ENCODE measurements at regions not wholly inside any gene's neighbourhood (a gene's known extent, or its start where the extent isn't known, plus 50 kb on each side); places are given as distances from the start of the nearest gene placed in this dataset.

DNA sequence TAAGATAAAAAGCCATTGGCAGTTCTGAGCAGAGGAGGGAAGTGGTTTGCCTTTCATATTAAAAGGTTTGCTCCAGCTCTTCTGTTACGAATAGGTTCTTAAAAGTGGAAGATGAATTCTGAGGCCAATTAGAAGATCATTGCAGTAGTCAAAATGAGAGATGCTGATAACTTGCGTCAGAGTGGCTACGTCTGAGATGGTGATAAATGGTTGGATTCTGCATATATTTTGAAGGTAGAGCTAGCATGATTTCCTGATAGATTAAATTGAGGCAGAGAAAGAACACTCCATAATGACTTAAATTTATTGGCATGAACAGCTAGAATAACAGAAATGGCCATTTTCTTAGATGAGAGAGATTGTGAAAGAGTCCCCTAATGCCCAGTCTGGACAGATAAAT, 652.6 kb downstream of the DACH1 start:
- H3K18ac ChIP-seq (ENCODE audit: insufficient read length, low read depth, low read length) = no peak overlapping the region
- no peak overlapping the region for H2BK20ac ChIP-seq (ENCODE audit: low read depth, low read length, poor library complexity, severe bottlenecking)
- Mint-ChIP-seq H3K9me3 (no peaks in the 10 kb centered on the region), H3K27me3 (ENCODE audit: low read depth) (no peaks in the 10 kb centered on the region), H3K36me3 (ENCODE audit: insufficient read depth in 1 of 3, low read depth in 3 of 3) (no peaks in the 10 kb centered on the region), H3K4me3 (no peak overlapping the region), H3K4me1 (peaks cover 3 to 5% of the 10 kb centered on the region in 2 experiments), H3K27ac (no peak overlapping the region)
- H3K4me1 ChIP-seq (ENCODE audit: insufficient read depth, low read length) = no peaks in the 10 kb centered on the region
- no peaks in the 10 kb centered on the region for H4K20me1 ChIP-seq (ENCODE audit: control insufficient read depth, insufficient read depth, insufficient read length)
- H2BK12ac ChIP-seq (ENCODE audit: insufficient read length, low read depth, low read length) = no peak overlapping the region
- H4K91ac ChIP-seq (ENCODE audit: insufficient read length, low read depth, low read length) = no peak overlapping the region
- H2BK15ac ChIP-seq (ENCODE audit: low read depth, low read length) = no peak overlapping the region
- no peak overlapping the region for H3K14ac ChIP-seq (ENCODE audit: insufficient read depth, low read length)
- no CpG with 5 or more reads among the region's 3 CpGs for WGBS (ENCODE audit: extremely low coverage, insufficient read length, low lambda C conversion rate)
- TF ChIP-seq, protein P1, sequence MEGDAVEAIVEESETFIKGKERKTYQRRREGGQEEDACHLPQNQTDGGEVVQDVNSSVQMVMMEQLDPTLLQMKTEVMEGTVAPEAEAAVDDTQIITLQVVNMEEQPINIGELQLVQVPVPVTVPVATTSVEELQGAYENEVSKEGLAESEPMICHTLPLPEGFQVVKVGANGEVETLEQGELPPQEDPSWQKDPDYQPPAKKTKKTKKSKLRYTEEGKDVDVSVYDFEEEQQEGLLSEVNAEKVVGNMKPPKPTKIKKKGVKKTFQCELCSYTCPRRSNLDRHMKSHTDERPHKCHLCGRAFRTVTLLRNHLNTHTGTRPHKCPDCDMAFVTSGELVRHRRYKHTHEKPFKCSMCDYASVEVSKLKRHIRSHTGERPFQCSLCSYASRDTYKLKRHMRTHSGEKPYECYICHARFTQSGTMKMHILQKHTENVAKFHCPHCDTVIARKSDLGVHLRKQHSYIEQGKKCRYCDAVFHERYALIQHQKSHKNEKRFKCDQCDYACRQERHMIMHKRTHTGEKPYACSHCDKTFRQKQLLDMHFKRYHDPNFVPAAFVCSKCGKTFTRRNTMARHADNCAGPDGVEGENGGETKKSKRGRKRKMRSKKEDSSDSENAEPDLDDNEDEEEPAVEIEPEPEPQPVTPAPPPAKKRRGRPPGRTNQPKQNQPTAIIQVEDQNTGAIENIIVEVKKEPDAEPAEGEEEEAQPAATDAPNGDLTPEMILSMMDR (conservative IDR thresholded peaks at IDR 0.05) = no peak
- no peak overlapping the region for H3K4ac ChIP-seq (ENCODE audit: low read depth, low read length)
- H3K27ac ChIP-seq (ENCODE audit: insufficient read length, low read depth, low read length) = no peak overlapping the region
- H4K5ac ChIP-seq (ENCODE audit: insufficient read length, low read depth, low read length) = no peak overlapping the region
- no peaks in the 10 kb centered on the region for H3K9me3 ChIP-seq (ENCODE audit: control insufficient read depth, low read depth, low read length)
- H3K27me3 ChIP-seq (ENCODE audit: insufficient read depth, low read length) = no peaks in the 10 kb centered on the region
- no peak overlapping the region for H3T11ph ChIP-seq (ENCODE audit: low read length)
- no peak overlapping the region for H2AK5ac ChIP-seq (ENCODE audit: insufficient read length, low read length)
- no peak overlapping the region for H3K23ac ChIP-seq (ENCODE audit: insufficient read length, low read depth, low read length)
- no peak overlapping the region for H3K9ac ChIP-seq (ENCODE audit: extremely low read depth, insufficient read length, low read length)
- no peak for DNase-seq
- H3K56ac ChIP-seq (ENCODE audit: insufficient read length, low read depth, low read length) = no peak overlapping the region
- no peak overlapping the region for H2BK120ac ChIP-seq (ENCODE audit: low read depth, low read length, poor library complexity, severe bottlenecking)
- no peak overlapping the region for H4K8ac ChIP-seq (replicated peaks; ENCODE audit: insufficient read length, low read depth, low read length)
- H2AFZ ChIP-seq (ENCODE audit: low read length) = no peak overlapping the region
- H3K79me1 ChIP-seq (ENCODE audit: insufficient read depth, low read depth, low read length, poor library complexity, severe bottlenecking) = no peaks in the 10 kb centered on the region
- no peaks in the 10 kb centered on the region for H3K23me2 ChIP-seq (ENCODE audit: insufficient read length, low read depth, low read length, poor library complexity, severe bottlenecking)
- no peaks in the 10 kb centered on the region for H3K79me2 ChIP-seq (ENCODE audit: insufficient read depth, low read length)
- H3K4me2 ChIP-seq (ENCODE audit: insufficient read depth, insufficient read length, low read length) = no peak overlapping the region
- no peak overlapping the region for H2BK5ac ChIP-seq (ENCODE audit: insufficient read length, low read length)
